Glomerular visceral epithelial cell (primary cell): ENCODE measurements at regions not wholly inside any gene's neighbourhood (a gene's known extent, or its start where the extent isn't known, plus 50 kb on each side); places are given as distances from the start of the nearest gene placed in this dataset.

Experiments
- DNase-seq: peaks from one replicate; pipeline ENCODE4 v3.0.0-alpha.2; 2016; ENCODE audit errors: extremely low spot score

DNA sequence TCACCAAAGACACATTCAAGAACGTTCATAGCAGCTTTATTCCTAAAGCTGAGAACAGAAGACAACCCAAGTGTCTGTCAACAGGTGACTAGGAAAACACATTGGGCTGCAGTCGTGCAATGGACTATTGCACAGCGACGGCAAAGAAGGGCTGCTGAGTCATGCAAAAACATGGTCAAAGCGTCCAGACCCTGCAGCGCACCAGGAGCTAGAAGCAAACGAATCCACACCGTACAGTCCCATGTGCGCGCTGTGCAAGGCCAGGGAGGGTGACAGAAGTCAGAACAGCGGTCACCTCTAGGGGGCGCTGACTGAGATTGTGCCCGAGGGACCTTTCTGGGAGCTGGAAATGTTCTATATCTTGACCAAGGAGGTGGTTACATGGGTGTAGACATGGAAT is 266.4 kb downstream of the MAF start:
- no peak for DNase-seq

DNA sequence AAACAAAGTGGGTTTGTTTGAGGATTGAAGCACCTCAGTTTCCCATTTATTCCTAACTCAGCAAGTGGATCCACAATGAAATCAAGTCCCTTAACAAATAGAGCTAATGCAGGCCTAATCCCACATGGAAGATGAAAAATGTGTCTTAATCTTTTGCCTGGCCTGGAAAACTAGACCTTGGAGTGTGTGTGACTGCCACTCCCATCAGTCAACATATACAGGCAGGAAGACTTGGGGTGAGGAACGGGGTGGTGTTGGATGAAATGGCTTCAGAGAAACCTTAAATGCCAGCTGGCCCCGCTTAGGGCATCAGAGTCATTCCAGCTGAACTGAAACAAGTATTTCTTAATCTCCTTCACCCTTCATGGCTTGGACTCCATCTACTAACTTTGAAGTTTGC is 269.5 kb downstream of the MAF start:
- no peak for DNase-seq

DNA sequence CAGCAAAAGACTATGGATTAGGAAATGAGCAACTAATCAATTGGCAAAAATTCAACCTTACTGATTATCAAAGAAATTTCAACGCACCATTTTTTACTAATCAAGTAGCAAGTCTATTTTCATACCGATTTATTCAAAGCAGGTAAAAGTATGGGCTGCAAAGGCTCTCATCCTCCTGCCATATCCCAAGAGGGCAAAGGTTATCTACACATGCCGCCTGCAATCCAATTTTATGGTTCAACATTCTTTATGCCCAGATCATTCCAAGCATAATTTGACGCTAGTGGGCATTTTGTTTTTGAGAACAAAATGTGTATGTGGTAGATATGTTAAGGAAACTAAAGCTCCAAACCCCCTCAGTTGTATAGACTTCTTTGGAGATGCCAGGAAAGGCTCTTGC is 270.6 kb downstream of the MAF start:
- no peak for DNase-seq

DNA sequence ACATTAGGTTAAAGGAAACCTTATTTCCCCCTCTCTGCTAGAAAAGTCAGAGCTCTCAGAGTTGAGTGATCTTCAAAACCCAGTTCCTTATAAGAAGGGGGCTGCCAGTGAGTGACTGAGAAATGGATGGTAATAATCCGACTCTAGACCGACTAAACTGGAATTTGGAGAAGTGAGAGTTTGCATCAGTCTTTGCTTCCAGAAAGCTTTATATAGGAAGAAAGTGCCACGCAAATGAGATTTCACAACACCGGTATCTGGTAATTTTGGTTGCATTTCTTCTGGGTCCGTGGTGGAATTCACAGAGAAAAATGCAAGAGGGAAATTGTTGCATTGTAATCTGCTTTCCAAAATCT is 271.4 kb downstream of the MAF start:
- no peak for DNase-seq

DNA sequence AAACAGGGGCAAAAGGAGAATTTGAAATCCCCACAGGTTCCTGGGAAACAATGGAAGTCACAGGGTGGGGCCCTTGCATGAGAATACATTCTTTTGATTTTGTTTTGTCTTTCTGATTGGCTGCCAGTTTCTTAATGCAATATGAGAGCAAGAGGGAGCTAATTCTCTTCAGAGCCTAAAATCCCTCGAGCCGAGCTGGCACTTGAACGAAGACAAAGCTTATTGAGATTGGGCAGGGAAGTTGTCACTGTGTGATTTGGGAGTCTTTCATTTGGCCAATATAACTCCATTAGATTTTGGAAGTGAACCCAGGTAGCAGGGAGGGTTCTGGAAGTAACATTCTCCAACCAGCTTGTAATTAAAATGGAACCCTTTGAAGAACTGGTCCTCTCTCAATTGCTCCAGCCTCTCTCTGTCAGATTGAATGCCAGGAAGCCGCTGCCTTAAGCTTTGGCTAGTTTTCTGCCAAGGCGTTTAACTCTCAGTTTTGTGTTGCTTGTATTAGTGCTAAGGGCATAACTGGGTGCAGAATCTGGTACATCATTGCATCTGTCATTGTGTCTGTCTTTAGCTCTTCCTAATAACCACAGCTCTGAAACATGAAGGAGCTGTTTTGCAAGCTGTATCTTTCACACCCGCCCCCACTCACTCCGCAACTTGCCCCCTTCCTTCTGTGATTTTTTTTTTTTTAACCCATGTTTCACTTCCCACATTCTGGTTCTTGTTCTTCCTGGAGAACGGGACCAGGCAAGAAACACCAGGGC is 272.0 kb downstream of the MAF start:
- DNase-seq = no peak

DNA sequence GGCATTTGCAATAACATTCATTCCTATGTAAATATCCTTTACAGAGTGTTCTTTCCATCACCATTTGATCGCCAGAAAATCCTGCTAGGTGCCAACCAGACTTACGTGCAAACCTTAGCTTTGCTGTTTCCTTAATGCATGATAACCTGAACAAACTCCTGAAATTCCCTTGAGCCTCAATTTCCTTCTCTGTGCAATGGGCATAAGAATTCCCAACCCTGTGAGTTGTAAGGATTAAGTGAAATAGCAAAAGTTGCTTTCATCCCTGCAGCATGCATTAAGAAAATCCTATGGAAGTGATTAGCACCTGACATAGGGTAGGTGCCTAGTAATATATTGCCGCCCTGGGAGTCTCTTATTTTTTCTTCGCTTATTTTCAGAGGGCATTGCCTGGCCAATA is 272.7 kb downstream of the MAF start:
- DNase-seq = no peak

DNA sequence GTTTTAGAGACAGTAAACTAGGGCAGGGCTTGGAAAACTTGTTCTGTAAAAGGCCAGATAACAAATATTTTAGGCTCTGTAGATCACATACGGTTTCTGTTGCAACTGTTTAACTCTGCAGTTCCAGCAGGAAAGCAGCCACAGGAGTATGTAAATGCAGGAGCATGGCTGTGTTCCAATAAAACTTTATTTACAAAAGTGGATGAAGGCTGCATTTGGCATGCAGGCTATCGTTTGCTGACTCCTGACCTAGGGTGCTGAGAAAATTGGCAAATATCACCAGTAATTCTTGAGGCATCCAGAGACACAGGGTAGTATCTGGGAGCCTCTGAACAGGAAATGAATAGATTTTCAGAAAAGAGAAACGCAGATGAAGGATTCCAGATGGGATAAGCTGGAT is 274.0 kb downstream of the MAF start:
- DNase-seq = no peak

DNA sequence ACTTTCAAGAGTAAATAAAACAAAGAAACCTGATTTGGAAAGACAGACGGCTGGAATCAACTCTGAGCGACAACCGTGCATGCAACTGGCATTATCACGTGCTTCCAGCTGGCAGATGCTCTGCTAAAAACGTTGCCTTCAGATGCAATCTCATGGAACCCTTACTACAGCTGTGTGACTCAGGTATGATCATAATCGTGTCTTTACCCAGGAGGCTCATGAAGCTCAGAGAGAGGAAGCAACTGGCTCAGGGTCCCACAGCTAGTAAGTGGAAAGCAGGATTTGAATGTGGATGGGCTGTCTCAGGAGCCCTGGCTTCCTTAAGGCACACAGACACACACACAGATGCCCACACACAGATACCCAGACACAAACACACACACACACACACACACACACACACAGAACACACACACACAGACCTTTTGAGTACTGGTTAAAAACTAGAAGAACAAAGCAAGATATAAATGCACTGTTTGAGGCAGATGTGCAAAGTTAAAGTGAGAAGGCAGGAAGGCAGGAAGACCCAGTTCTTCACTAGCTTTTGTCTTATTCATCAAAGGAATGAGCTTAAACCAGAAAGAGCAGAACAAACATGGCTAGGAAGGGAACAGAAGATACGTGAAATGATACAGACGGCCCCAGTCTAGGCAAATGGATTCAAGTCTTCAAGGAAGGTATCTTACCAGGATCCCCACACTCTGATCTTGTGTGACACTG is 275.2 kb downstream of the MAF start:
- no peak for DNase-seq

DNA sequence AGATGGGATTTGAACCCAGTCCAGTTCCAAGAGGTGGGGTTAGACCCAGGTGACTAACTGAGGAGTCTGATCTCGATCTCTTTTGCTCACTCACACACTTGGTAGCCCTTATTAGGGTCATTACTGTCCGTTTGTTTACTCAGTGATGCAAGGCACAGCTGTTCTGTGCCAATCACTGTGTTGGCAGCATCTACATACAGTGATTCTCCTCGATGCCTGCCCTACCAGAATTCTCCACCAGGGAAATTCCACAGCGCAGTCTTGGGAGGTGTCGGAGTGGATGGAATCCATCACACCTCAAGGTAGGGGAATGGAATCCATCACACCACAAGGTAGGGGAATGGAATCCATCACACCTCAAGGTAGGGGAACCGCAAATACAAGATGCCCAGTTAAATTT is 279.6 kb downstream of the MAF start:
- DNase-seq = no peak

DNA sequence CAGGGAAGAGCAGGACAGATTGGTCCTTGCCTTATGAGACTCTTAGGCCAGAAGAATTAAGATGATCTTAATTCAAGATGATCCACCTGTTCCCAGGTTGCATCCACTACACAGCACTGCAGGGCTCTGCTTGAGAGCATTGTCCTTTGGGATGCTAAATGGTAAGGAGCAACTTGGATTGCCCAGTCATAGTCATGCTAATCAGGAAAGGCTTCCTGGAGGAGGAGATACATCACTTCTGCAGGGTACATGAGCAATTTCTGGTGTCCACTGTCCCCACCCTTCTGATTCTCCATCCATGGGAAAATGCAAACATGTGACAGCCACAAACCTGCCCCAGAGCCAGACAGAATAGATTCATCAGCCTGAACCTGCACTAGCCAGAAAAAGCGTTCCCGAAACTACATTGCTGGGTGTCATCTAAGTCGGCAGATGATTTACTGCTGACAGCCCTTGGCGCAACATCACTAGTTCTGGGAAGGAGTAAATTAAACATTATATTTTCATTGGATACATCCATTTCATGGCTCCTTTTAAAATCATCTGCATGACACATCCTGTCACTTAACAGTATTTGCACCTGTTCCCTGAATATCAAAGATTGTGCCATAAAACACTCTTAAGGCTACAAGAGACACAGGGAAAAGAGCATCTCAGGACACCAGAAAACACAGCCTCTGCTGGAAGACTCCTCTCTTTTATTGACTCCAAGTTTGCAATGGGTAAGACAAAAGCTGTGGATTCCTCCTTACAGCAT is 282.2 kb downstream of the MAF start:
- DNase-seq = no peak

DNA sequence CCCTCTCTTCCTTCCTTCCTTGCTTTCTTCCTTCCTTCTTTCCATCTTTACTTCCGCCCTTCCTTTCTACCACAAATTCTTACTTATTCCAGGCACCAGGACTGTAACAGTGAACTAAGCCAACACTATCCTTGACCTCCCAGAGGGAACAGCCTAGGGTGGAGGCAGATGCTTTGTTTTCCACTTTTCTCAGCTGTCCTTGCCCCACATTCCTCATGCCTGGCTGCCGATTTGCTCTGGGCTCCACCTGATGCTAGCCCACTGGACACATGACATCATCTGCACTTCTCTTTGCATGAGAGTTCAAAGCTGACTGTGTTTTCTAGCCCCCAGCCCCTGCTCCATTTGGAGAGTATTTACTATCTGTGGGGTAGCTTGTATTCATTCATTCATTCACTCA is 283.0 kb downstream of the MAF start:
- no peak for DNase-seq

DNA sequence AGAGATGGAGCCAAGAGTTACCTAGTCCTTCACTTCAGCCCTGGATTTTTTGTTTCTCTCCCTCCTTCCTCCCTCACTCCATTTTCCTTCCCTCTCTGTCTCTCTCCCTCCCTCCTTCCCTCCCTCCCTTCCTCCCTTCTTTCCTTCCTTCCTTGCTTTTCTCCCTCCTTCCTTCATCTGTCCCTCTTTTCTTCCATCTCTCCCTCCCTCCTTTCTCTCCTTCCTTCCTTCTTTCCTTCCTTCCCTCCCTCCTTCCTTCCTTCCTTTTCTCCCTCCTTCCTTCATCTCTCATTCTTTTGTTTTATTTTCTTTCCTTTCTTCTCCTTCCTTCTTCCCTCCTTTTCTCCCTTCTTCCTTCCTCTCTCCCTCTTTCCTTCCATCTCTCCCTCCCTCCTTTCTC is 283.5 kb downstream of the MAF start:
- no peak for DNase-seq

DNA sequence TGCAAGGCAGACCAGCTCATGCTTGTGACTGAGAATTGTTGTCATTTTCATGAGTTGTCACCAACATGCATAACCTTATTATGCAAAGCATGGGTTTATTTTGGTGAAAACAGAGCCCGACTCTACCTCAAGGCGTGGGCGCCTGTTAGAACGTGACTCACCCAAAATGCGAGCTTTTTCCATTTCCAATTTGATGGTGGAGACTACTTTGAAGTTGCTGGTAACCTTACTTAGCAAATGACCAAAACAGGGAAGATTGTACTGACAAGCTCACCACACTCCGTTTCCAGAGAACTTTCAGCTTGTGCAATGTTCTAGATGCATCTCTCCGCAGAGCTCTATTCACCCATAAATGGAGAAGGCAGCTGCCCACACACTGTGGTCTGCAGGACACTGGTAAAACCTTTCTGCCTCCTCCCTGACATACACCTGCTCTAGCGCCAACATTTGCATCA is 284.5 kb downstream of the MAF start:
- no peak for DNase-seq

DNA sequence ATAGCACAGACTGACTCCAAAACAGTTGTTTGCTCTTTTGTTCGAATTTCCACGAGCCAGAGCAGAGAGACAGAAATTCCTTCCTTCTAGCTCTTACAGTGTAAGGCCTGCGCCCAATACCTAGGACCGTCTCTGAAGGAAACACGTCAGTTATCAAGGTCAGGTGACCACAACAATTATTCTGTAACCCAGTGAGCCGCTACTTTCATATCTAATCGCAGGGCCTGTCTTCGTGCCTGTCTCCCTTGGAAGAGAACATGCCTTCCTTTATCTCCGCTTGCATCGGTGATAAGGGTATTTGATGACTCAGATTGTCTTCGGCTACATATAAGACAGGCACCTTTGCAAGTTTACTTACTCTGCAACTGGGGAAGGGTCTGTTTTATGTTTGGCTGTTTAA is 288.0 kb downstream of the MAF start:
- no peak for DNase-seq

DNA sequence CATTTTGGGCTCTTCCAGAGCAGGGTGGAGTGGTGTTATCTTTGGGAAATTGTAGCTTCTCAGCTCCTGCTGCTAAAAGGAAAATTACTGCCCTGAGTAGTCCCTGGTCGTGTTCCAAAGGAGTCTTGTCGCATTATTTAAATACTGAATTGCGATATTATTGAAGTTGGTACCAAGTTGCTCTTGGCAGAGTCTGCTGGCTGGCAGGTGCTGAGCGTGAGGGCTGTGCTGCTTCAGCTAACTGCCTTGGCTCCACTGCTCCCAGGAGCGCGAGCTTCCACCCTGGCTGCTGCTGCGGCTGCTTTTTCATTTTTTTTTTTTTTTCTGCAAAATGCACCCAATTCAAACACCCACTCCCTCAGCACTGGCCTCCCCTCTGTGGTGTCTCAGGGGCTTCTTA is 289.8 kb downstream of the MAF start:
- no peak for DNase-seq

DNA sequence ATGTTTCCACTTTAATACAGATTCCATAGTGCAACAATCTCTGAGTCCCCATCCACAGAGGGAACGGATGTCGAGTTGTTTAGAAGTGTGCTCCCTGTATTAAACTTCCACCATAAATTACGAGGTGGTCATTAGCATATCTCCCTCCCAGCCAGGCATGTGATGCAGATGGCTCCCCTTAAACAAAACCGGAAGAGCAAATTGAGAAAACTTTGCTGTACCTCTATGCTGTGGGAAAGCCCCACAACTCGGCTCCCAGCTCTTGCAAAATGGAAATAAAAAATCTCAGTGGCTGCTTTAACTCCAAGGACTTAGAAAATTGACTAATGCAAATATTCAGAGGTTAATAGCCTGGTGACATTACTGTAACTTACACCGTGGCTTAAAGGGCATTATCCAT is 290.9 kb downstream of the MAF start:
- DNase-seq = no peak

DNA sequence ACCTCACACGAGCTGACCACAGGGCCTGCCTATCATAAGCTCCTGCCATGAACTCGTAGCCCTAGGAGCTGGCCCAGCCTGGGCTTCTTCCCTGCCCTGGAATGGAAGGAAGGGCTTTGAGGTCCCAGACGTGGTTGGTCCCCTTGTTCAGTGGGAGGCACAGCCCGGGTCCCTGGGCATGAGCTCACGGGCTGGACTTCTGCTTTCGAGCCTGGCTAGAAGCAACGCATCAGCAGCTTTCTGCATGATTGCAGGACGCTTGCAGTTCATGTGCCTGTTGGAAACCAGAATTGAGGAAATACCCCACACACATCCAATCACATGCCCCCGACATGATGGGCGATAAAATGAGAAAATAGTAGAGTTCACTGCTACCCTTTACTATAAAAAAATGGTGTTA is 293.3 kb downstream of the MAF start:
- DNase-seq = no peak

DNA sequence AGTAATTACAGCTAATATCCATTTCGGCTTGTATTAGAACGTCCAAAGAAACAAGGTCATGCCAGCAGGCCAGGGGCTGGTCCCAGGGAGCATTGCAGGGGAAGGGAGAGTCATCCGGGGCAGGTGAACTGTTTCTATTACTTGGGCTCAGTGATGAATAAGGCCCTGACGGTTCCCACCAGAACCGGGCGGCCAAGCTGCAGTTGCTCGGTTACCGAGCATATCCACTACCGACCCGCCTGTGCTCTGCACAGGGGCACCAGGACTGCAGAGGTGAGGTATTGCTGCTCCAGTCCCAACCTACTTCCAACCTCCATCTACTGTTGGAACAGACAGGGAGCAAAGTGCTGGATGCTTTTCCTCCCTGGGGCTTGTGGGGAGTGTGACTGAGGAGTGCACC is 295.5 kb downstream of the MAF start:
- DNase-seq = no peak

DNA sequence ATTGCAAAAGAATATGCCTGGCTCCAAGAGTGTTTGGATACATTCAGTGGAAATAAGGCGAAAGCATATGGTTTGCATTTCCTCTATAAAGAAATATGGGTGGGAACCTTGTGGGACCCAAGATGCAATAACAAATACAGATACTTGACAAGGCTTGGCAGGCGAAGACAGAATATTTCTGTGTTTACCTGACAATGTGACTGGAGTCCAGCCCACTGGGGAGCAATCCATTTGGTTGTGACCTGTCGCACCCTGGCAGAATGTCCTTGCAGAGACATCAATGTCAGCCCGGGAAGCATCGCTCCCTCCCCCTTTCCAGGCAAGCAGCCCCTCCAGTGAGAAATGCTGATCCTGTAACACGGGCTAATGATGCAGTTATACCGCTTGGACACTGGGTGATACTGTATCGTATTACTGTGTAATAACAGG is 296.6 kb downstream of the MAF start:
- no peak for DNase-seq

DNA sequence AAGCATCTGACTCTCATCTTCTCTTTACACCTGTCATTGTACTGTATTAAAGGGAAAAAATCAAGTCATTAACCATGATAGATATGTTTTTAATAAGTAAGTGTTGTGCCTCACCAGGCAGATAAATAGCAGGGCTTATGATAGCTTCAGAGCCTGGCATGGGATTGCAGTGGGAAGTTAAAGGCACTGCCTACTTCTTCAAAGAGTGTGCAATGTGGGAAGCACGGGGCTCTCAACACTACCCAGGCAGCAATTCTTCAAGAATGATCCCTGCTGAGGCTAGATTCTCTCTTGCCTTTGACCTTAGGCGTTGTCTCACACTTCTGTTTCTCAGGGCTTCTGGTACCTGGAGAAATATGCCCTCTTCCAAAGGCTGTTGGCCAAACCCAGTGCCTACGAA is 297.3 kb downstream of the MAF start:
- DNase-seq = no peak

DNA sequence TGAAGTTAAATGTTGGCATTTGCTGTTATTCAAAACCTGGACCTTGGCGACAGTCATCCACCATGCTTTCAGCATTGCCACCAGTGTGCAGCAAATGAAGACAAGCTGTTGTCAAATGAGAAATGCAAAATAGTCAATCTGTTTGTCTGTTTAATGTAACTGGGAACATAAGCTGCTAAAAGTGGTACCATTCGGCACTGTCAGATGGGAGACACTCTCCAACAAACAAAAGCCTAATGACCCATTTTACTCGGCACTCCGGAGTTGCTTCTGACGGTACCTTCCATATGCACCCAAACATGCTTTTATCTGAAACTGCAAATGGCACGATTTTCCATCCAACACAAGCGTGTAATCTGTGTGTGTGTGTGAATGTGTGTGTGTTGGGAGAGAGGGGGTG is 297.8 kb downstream of the MAF start:
- DNase-seq = no peak

DNA sequence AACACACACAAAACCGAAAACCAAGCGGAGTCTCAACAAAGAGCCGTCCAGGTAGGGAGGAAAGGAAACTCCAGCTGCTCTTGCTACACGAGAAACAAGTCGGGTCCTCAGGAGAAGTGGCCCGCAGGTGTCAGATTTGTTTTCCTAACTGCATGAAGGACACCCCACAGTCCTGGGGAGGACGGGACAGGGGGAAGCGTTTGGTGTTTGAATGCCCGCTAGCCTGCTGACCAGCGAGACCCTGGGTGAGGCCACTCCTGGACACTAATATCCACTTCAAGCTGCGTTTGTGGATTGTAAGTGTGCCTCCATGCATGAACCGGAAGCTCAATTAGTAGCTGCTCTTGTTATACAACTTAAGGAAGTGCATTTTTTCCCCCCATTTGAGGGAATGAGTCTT is 299.5 kb downstream of the MAF start:
- DNase-seq = no peak
